Lower leg skin (tissue), 3 donors: ENCODE measurements at regions not wholly inside any gene's neighbourhood (a gene's known extent, or its start where the extent isn't known, plus 50 kb on each side); places are given as distances from the start of the nearest gene placed in this dataset.

ENCODE experiments used
- CTCF ChIP-seq, 3 donors: fragments of 450-650 bp; IDR thresholded peaks; one replicate each; pipeline ENCODE4 v1.5.1; 2016; ENCODE audit warnings: antibody characterized with exemption in 3 of 3, mild to moderate bottlenecking in 3 of 3, moderate library complexity in 2 of 3
- POLR2A ChIP-seq, 2 donors: fragments of 450-650 bp; IDR thresholded peaks; one replicate each; pipeline ENCODE4 v1.6.1; 2016 to 2017; ENCODE audit warnings: antibody characterized with exemption in 2 of 2, mild to moderate bottlenecking in 1 of 2, moderate library complexity in 1 of 2

DNA sequence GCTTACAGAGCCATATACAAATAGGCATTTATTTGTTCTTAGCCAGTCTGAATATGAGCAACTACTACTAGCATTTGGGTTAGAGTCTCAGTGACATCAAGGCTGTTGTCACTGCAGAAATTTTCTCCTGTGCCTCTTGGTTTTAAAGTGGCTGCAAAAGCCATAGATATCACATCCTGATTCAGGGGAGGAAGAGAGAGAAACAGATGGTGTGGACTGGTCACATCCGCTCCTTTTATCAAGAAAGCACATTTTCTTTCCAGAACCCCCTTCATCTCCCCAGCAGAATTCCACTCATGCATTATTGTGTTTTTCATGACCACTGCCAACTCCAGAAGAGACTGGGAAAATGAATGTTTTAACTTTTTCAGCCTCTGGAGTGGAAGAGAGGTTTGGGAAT is 69.8 kb downstream of the PTTG1 start:
- TF ChIP-seq CTCF (IDR thresholded peaks at IDR 0.05) (no peak), POLR2A (IDR thresholded peaks at IDR 0.05) (no peak)
